ENCODE measurements at regions not wholly inside any gene's neighbourhood (a gene's known extent, or its start where the extent isn't known, plus 50 kb on each side); places are given as distances from the start of the nearest gene placed in this dataset.

DNA sequence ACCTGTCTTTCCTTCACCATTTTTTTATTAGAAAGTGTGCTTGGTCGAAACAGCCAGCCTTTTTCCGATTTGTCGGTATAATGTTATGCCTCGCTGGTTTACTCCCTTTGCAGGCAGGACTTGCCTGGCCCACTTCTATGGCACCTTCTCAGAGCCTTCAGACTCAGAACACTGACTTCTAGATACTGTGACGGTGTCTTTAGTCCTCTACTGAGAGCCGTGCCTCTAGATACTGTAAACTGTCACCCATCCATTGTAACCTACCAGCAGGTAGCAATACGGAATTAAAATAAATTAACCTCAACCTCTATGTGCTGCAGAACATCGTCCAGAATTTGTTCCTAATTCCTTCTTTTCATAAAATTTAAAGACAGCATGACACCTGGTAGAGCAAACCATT is 247.7 kb upstream of the TTC14 start:
- TF ChIP-seq, protein P1, sequence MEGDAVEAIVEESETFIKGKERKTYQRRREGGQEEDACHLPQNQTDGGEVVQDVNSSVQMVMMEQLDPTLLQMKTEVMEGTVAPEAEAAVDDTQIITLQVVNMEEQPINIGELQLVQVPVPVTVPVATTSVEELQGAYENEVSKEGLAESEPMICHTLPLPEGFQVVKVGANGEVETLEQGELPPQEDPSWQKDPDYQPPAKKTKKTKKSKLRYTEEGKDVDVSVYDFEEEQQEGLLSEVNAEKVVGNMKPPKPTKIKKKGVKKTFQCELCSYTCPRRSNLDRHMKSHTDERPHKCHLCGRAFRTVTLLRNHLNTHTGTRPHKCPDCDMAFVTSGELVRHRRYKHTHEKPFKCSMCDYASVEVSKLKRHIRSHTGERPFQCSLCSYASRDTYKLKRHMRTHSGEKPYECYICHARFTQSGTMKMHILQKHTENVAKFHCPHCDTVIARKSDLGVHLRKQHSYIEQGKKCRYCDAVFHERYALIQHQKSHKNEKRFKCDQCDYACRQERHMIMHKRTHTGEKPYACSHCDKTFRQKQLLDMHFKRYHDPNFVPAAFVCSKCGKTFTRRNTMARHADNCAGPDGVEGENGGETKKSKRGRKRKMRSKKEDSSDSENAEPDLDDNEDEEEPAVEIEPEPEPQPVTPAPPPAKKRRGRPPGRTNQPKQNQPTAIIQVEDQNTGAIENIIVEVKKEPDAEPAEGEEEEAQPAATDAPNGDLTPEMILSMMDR (IDR thresholded peaks at IDR 0.05; ENCODE audit: low read length), result no peak
- TF ChIP-seq EZH2 (IDR thresholded peaks at IDR 0.05; ENCODE audit: borderline replicate concordance, low read length), result no peak

All from OCI-LY1 (cell line).